ENCODE measurements at regions not wholly inside any gene's neighbourhood (a gene's known extent, or its start where the extent isn't known, plus 50 kb on each side); places are given as distances from the start of the nearest gene placed in this dataset.

- no peak for DNase-seq (ENCODE audit: low read depth in 4 of 6, low spot score in 6 of 6)
- Histone ChIP-seq H3K4me1 (ENCODE audit: control insufficient read depth, insufficient read depth, low read length) (peaks cover 8% of the 10 kb centered on the region), H3K36me3 (ENCODE audit: control insufficient read depth, insufficient read depth, low read length) (no peaks in the 10 kb centered on the region), H3K27me3 (ENCODE audit: control insufficient read depth, insufficient read depth, low read length) (no peaks in the 10 kb centered on the region), H3K27ac (ENCODE audit: low read depth, low read length) (no peak overlapping the region), H3K9me3 (ENCODE audit: control insufficient read depth, insufficient read depth, low read length) (no peaks in the 10 kb centered on the region), H3K4me3 (ENCODE audit: low read depth, low read length) (no peak overlapping the region)
- WGBS (ENCODE audit: insufficient coverage): 80% methylated on average over 1 of the region's 4 CpGs
Measured at GRCh38 chr4:104899863-104900262, 246.8 kb upstream of the TET2 start.

GRCh38 chr4:104901438-104901837, 245.2 kb upstream of the TET2 start:
- Histone ChIP-seq H3K9me3 (ENCODE audit: control insufficient read depth, insufficient read depth, low read length) (no peaks in the 10 kb centered on the region), H3K4me1 (ENCODE audit: control insufficient read depth, insufficient read depth, low read length) (peaks cover 10% of the 10 kb centered on the region), H3K27ac (ENCODE audit: low read depth, low read length) (peak overlapping the region; percentile 29), H3K27me3 (ENCODE audit: control insufficient read depth, insufficient read depth, low read length) (no peaks in the 10 kb centered on the region), H3K4me3 (ENCODE audit: low read depth, low read length) (no peak overlapping the region), H3K36me3 (ENCODE audit: control insufficient read depth, insufficient read depth, low read length) (no peaks in the 10 kb centered on the region)
- DNase-seq (ENCODE audit: low read depth in 4 of 6, low spot score in 6 of 6): peak; percentile 56 to 96 (median 78)
- 20% methylated on average over 2 of the region's 3 CpGs for WGBS (ENCODE audit: insufficient coverage)

GRCh38 chr4:104901961-104902605, 244.6 kb upstream of the TET2 start:
- Histone ChIP-seq H3K9me3 (ENCODE audit: control insufficient read depth, insufficient read depth, low read length) (no peaks in the 10 kb centered on the region), H3K36me3 (ENCODE audit: control insufficient read depth, insufficient read depth, low read length) (no peaks in the 10 kb centered on the region), H3K4me1 (ENCODE audit: control insufficient read depth, insufficient read depth, low read length) (peaks cover 10% of the 10 kb centered on the region), H3K4me3 (ENCODE audit: low read depth, low read length) (no peak overlapping the region), H3K27ac (ENCODE audit: low read depth, low read length) (peak overlapping the region; percentile 29), H3K27me3 (ENCODE audit: control insufficient read depth, insufficient read depth, low read length) (no peaks in the 10 kb centered on the region)
- peak in 2 of 6 donors; percentile 58 to 76 for DNase-seq (ENCODE audit: low read depth in 4 of 6, low spot score in 6 of 6)
- WGBS (ENCODE audit: insufficient coverage): no CpG with 5 or more reads among the region's 4 CpGs

- WGBS (ENCODE audit: insufficient coverage): no CpG with 5 or more reads among the region's 2 CpGs
- no peaks in the 10 kb centered on the region for H3K36me3 ChIP-seq (ENCODE audit: control insufficient read depth, insufficient read depth, low read length)
- DNase-seq (ENCODE audit: low read depth in 4 of 6, low spot score in 6 of 6): peak in 1 of 6 donors; percentile 74
- H3K4me1 ChIP-seq (ENCODE audit: control insufficient read depth, insufficient read depth, low read length): peaks cover 10% of the 10 kb centered on the region
- no peaks in the 10 kb centered on the region for H3K9me3 ChIP-seq (ENCODE audit: control insufficient read depth, insufficient read depth, low read length)
- H3K27ac ChIP-seq (ENCODE audit: low read depth, low read length): no peak overlapping the region
- no peaks in the 10 kb centered on the region for H3K27me3 ChIP-seq (ENCODE audit: control insufficient read depth, insufficient read depth, low read length)
- no peak overlapping the region for H3K4me3 ChIP-seq (ENCODE audit: low read depth, low read length)
Measured at GRCh38 chr4:104905065-104905464, 241.6 kb upstream of the TET2 start.

GRCh38 chr4:104905546-104905945, 241.1 kb upstream of the TET2 start:
- Histone ChIP-seq H3K27me3 (ENCODE audit: control insufficient read depth, insufficient read depth, low read length) (no peaks in the 10 kb centered on the region), H3K36me3 (ENCODE audit: control insufficient read depth, insufficient read depth, low read length) (no peaks in the 10 kb centered on the region), H3K27ac (ENCODE audit: low read depth, low read length) (no peak overlapping the region), H3K9me3 (ENCODE audit: control insufficient read depth, insufficient read depth, low read length) (no peaks in the 10 kb centered on the region), H3K4me3 (ENCODE audit: low read depth, low read length) (no peak overlapping the region), H3K4me1 (ENCODE audit: control insufficient read depth, insufficient read depth, low read length) (peaks cover 10% of the 10 kb centered on the region)
- no CpG with 5 or more reads among the region's 1 CpG for WGBS (ENCODE audit: insufficient coverage)
- DNase-seq (ENCODE audit: low read depth in 4 of 6, low spot score in 6 of 6): peak in 1 of 6 donors; percentile 35

GRCh38 chr4:104906276-104906675, 240.4 kb upstream of the TET2 start:
- WGBS (ENCODE audit: insufficient coverage): 30% methylated on average over 2 of the region's 2 CpGs
- H3K4me1 ChIP-seq (ENCODE audit: control insufficient read depth, insufficient read depth, low read length): peaks cover 10% of the 10 kb centered on the region
- H3K27ac ChIP-seq (ENCODE audit: low read depth, low read length): peak overlapping the region; percentile 5
- no peaks in the 10 kb centered on the region for H3K9me3 ChIP-seq (ENCODE audit: control insufficient read depth, insufficient read depth, low read length)
- H3K27me3 ChIP-seq (ENCODE audit: control insufficient read depth, insufficient read depth, low read length): no peaks in the 10 kb centered on the region
- no peak overlapping the region for H3K4me3 ChIP-seq (ENCODE audit: low read depth, low read length)
- DNase-seq (ENCODE audit: low read depth in 4 of 6, low spot score in 6 of 6): peak in 3 of 6 donors; percentile 5 to 82 (median 73)
- H3K36me3 ChIP-seq (ENCODE audit: control insufficient read depth, insufficient read depth, low read length): no peaks in the 10 kb centered on the region

- 89% methylated on average over 9 of the region's 12 CpGs for WGBS (ENCODE audit: insufficient coverage)
- no peaks in the 10 kb centered on the region for H3K9me3 ChIP-seq (ENCODE audit: control insufficient read depth, insufficient read depth, low read length)
Measured at GRCh38 chr4:104907074-104907649, 239.5 kb upstream of the TET2 start.

GRCh38 chr4:104907991-104908390, 238.7 kb upstream of the TET2 start:
- peaks cover 3% of the 10 kb centered on the region for H3K4me1 ChIP-seq (ENCODE audit: control insufficient read depth, insufficient read depth, low read length)
- WGBS (ENCODE audit: insufficient coverage): no CpG with 5 or more reads among the region's 1 CpG
- DNase-seq (ENCODE audit: low read depth in 4 of 6, low spot score in 6 of 6): no peak
- H3K27me3 ChIP-seq (ENCODE audit: control insufficient read depth, insufficient read depth, low read length): no peaks in the 10 kb centered on the region
- no peaks in the 10 kb centered on the region for H3K9me3 ChIP-seq (ENCODE audit: control insufficient read depth, insufficient read depth, low read length)
- no peak overlapping the region for H3K4me3 ChIP-seq (ENCODE audit: low read depth, low read length)
- H3K36me3 ChIP-seq (ENCODE audit: control insufficient read depth, insufficient read depth, low read length): no peaks in the 10 kb centered on the region
- H3K27ac ChIP-seq (ENCODE audit: low read depth, low read length): no peak overlapping the region

More at GRCh38 chr4:104907074-104907649, 239.5 kb upstream of the TET2 start:
- no peak overlapping the region for H3K4me3 ChIP-seq (ENCODE audit: low read depth, low read length)
- no peak overlapping the region for H3K27ac ChIP-seq (ENCODE audit: low read depth, low read length)
- DNase-seq (ENCODE audit: low read depth in 4 of 6, low spot score in 6 of 6): peak in 1 of 6 donors; percentile 4
- peaks cover 3% of the 10 kb centered on the region for H3K4me1 ChIP-seq (ENCODE audit: control insufficient read depth, insufficient read depth, low read length)
- no peaks in the 10 kb centered on the region for H3K27me3 ChIP-seq (ENCODE audit: control insufficient read depth, insufficient read depth, low read length)
- no peaks in the 10 kb centered on the region for H3K36me3 ChIP-seq (ENCODE audit: control insufficient read depth, insufficient read depth, low read length)

- no peaks in the 10 kb centered on the region for H3K36me3 ChIP-seq (ENCODE audit: control insufficient read depth, insufficient read depth, low read length)
- no peaks in the 10 kb centered on the region for H3K27me3 ChIP-seq (ENCODE audit: control insufficient read depth, insufficient read depth, low read length)
- H3K27ac ChIP-seq (ENCODE audit: low read depth, low read length): no peak overlapping the region
- no peak overlapping the region for H3K4me3 ChIP-seq (ENCODE audit: low read depth, low read length)
- DNase-seq (ENCODE audit: low read depth in 4 of 6, low spot score in 6 of 6): no peak
- no peaks in the 10 kb centered on the region for H3K9me3 ChIP-seq (ENCODE audit: control insufficient read depth, insufficient read depth, low read length)
- peaks cover 3% of the 10 kb centered on the region for H3K4me1 ChIP-seq (ENCODE audit: control insufficient read depth, insufficient read depth, low read length)
- WGBS (ENCODE audit: insufficient coverage): no CpG with 5 or more reads among the region's 1 CpG
Measured at GRCh38 chr4:104909376-104909775, 237.3 kb upstream of the TET2 start.

- no peak for DNase-seq (ENCODE audit: low read depth in 4 of 6, low spot score in 6 of 6)
Measured at GRCh38 chr4:104912518-104912917, 234.2 kb upstream of the TET2 start.

More at GRCh38 chr4:104912518-104912917, 234.2 kb upstream of the TET2 start:
- Histone ChIP-seq H3K27me3 (ENCODE audit: control insufficient read depth, insufficient read depth, low read length) (no peaks in the 10 kb centered on the region), H3K4me3 (ENCODE audit: low read depth, low read length) (no peak overlapping the region), H3K36me3 (ENCODE audit: control insufficient read depth, insufficient read depth, low read length) (no peaks in the 10 kb centered on the region), H3K9me3 (ENCODE audit: control insufficient read depth, insufficient read depth, low read length) (no peaks in the 10 kb centered on the region), H3K4me1 (ENCODE audit: control insufficient read depth, insufficient read depth, low read length) (no peaks in the 10 kb centered on the region), H3K27ac (ENCODE audit: low read depth, low read length) (no peak overlapping the region)
- WGBS (ENCODE audit: insufficient coverage): 80% methylated on average over 1 of the region's 1 CpG
